SK-N-SH (cell line): ENCODE measurements at regions not wholly inside any gene's neighbourhood (a gene's known extent, or its start where the extent isn't known, plus 50 kb on each side); places are given as distances from the start of the nearest gene placed in this dataset.

ENCODE experiments used
- CTCF ChIA-PET: fragments of 300-600, 350-600 bp; formaldehyde crosslinking; extraction: SDS; loops from one replicate; lab custom pipeline; 2021; lab: Yijun Ruan, JAX
- POLR2A ChIA-PET: fragments of 350-600 bp; sonication (Branson Sonifier 250); formaldehyde crosslinking; extraction: SDS; loops from one replicate; lab custom pipeline; 2020; ENCODE audit warnings: antibody characterized with exemption, inconsistent platforms; lab: Yijun Ruan, JAX
- DNase-seq: peaks from one replicate; pipeline ENCODE4 v3.0.0; 2012
- H2AFZ ChIP-seq: fragments of 200-600 bp; sonication (generic); 2 replicates; pipeline ENCODE4 v1.8.1; 2016; ENCODE audit warnings: antibody characterized with exemption, mild to moderate bottlenecking, low read depth
- H3F3A ChIP-seq: fragments of 200-600 bp; sonication (generic); replicated peaks from 2 replicates; pipeline ENCODE3; 2016; ENCODE audit warnings: antibody characterized with exemption, mild to moderate bottlenecking; ENCODE audit not compliant: insufficient read depth
- H3K27ac ChIP-seq, 2 experiments: fragments of 200-500 bp in 1 of 2; fragments of 200-600 bp in 1 of 2; sonication (Bioruptor generic) in 1 of 2; sonication (generic), shearing (Covaris generic) in 1 of 2; 2 replicates each; pipeline versions ENCODE4 v1.5.1 to v1.6.1; 2014 to 2016; ENCODE audit warnings: low read depth in 2 of 2, inconsistent platforms in 1 of 2, low read length in 1 of 2, mild to moderate bottlenecking in 1 of 2, mixed read lengths in 1 of 2
- H3K27me3 ChIP-seq: fragments of 200-600 bp; sonication (generic), shearing (Covaris generic); 2 replicates; pipeline ENCODE4 v1.6.1; 2016; ENCODE audit warnings: mixed run types; ENCODE audit not compliant: insufficient read depth
- H3K36me3 ChIP-seq, 2 experiments: fragments of 200-500 bp in 1 of 2; fragments of 200-600 bp in 1 of 2; sonication (Bioruptor generic) in 1 of 2; sonication (generic) in 1 of 2; replicated peaks in 1 of 2; 2 replicates each; pipeline versions ENCODE3 to v1.5.1; 2014 to 2016; ENCODE audit warnings: low read length in 1 of 2, mild to moderate bottlenecking in 1 of 2; ENCODE audit not compliant: insufficient read depth in 2 of 2, control insufficient read depth in 1 of 2
- H3K4me1 ChIP-seq, 2 experiments: fragments of 200-500 bp in 1 of 2; fragments of 200-600 bp in 1 of 2; sonication (Bioruptor generic) in 1 of 2; sonication (generic), shearing (Covaris generic) in 1 of 2; 2 replicates each; pipeline versions ENCODE4 v1.5.1 to v1.6.1; 2014 to 2016; ENCODE audit warnings: low read depth in 1 of 2, low read length in 1 of 2, mixed run types in 1 of 2; ENCODE audit not compliant: insufficient read depth in 2 of 2, control insufficient read depth in 1 of 2
- H3K4me2 ChIP-seq: fragments of 200-600 bp; sonication (generic), shearing (Covaris generic); 2 replicates; pipeline ENCODE4 v1.6.1; 2017; ENCODE audit warnings: mixed run types
- H3K4me3 ChIP-seq, 2 experiments: fragments of 200-500 bp in 1 of 2; fragments of 200-600 bp in 1 of 2; sonication (Bioruptor generic) in 1 of 2; sonication (generic), shearing (Covaris generic) in 1 of 2; 2 replicates each; pipeline versions ENCODE4 v1.5.1 to v1.8.1; 2014 to 2016; ENCODE audit warnings: low read depth in 2 of 2, inconsistent platforms in 1 of 2, low read length in 1 of 2, mild to moderate bottlenecking in 1 of 2, mixed read lengths in 1 of 2, moderate library complexity in 1 of 2
- H3K79me2 ChIP-seq: fragments of 200-600 bp; sonication (generic); 2 replicates; pipeline ENCODE4 v1.8.1; 2017; ENCODE audit warnings: mild to moderate bottlenecking; ENCODE audit not compliant: insufficient read depth
- H3K9ac ChIP-seq: fragments of 200-600 bp; sonication (generic); 2 replicates; pipeline ENCODE4 v1.6.1; 2017; ENCODE audit warnings: mixed run types
- H3K9me2 ChIP-seq: fragments of 200-600 bp; sonication (generic); 2 replicates; pipeline ENCODE4 v1.6.1; 2017; ENCODE audit warnings: mixed run types
- H3K9me3 ChIP-seq: fragments of 200-600 bp; sonication (generic); 2 replicates; pipeline ENCODE4 v1.6.1; 2017; ENCODE audit warnings: mixed run types, mild to moderate bottlenecking, moderate library complexity
- H4K20me1 ChIP-seq: fragments of 200-600 bp; sonication (generic); 2 replicates; pipeline ENCODE4 v1.6.1; 2017; ENCODE audit warnings: mild to moderate bottlenecking, mixed run types; ENCODE audit not compliant: insufficient read depth
- CHD2 ChIP-seq: fragments of 150-350 bp; IDR thresholded peaks from 2 replicates; pipeline ENCODE4 v1.6.1; 2018; ENCODE audit warnings: low read length; ENCODE audit not compliant: partially characterized antibody
- ELF1 ChIP-seq: IDR thresholded peaks from 2 replicates; pipeline ENCODE4 v1.4.0; 2012
- FOXJ3 ChIP-seq: sonication (generic); formaldehyde crosslinking; IDR thresholded peaks from 2 replicates; pipeline ENCODE4 v1.5.1; 2020; ENCODE audit warnings: mild to moderate bottlenecking, missing genetic modification reagents
- GABPA ChIP-seq: IDR thresholded peaks from 2 replicates; pipeline ENCODE4 v1.4.0; 2012; ENCODE audit warnings: low read depth, mild to moderate bottlenecking
- GATA2 ChIP-seq: sonication (generic); formaldehyde crosslinking; IDR thresholded peaks from 2 replicates; pipeline ENCODE4 v1.5.0; 2020; ENCODE audit warnings: mild to moderate bottlenecking, missing genetic modification reagents
- NFIC ChIP-seq: IDR thresholded peaks from 2 replicates; pipeline ENCODE4 v1.4.0; 2012; ENCODE audit warnings: borderline replicate concordance
- NRF1 ChIP-seq: IDR thresholded peaks from 2 replicates; pipeline ENCODE4 v1.6.1; 2012; ENCODE audit warnings: low read depth, mild to moderate bottlenecking, low read length
- POLR2AphosphoS5 ChIP-seq: IDR thresholded peaks from 2 replicates; pipeline ENCODE4 v1.6.1; 2012; ENCODE audit warnings: low read depth, low read length
- RAD21 ChIP-seq: IDR thresholded peaks from 2 replicates; pipeline ENCODE4 v1.6.1; 2012; ENCODE audit warnings: mild to moderate bottlenecking, low read length
- REST ChIP-seq: IDR thresholded peaks from 2 replicates; pipeline ENCODE4 v1.6.1; 2012; ENCODE audit warnings: mild to moderate bottlenecking, low read depth, low read length, moderate library complexity
- RFX5 ChIP-seq: IDR thresholded peaks from 2 replicates; pipeline ENCODE4 v1.6.1; 2012; ENCODE audit warnings: mild to moderate bottlenecking, improper control_type of control experiment, low read length
- RXRA ChIP-seq: IDR thresholded peaks from 2 replicates; pipeline ENCODE4 v1.4.0; 2012; ENCODE audit warnings: low read depth, mild to moderate bottlenecking, borderline replicate concordance
- SIN3A ChIP-seq: IDR thresholded peaks from 2 replicates; pipeline ENCODE4 v1.6.1; 2012; ENCODE audit warnings: low read depth, mild to moderate bottlenecking, low read length, moderate library complexity, borderline replicate concordance
- SMC3 ChIP-seq: IDR thresholded peaks from 2 replicates; pipeline ENCODE4 v1.6.1; 2012; ENCODE audit warnings: low read depth, low read length, improper control_type of control experiment
- TCF12 ChIP-seq: IDR thresholded peaks from 2 replicates; pipeline ENCODE4 v1.4.0; 2012
- USF1 ChIP-seq: IDR thresholded peaks from 2 replicates; pipeline ENCODE4 v1.4.0; 2012; ENCODE audit warnings: low read depth, borderline replicate concordance
- YY1 ChIP-seq: IDR thresholded peaks from 2 replicates; pipeline ENCODE4 v1.4.0; 2012; ENCODE audit warnings: low read depth, mild to moderate bottlenecking
- ZBTB33 ChIP-seq: IDR thresholded peaks from 2 replicates; pipeline ENCODE4 v1.4.0; 2012; ENCODE audit warnings: low read depth, borderline replicate concordance
- WGBS: methylation state at CpG from one replicate; pipeline ENCODE4 v1.1.6; 2017; ENCODE audit warnings: low lambda C conversion rate; 5-methylcytosine and 5-hydroxymethylcytosine counted together

GRCh38 chr3:25226747-25227146 is 201.3 kb upstream of the RARB start:
- no peak for DNase-seq
- no peak overlapping the region for H2AFZ ChIP-seq
- no peaks in the 10 kb centered on the region for H4K20me1 ChIP-seq
- ChIA-PET CTCF (no interaction called here), POLR2A (no interaction called here)
- H3K27ac ChIP-seq: no peak overlapping the region
- no peak overlapping the region for H3K9ac ChIP-seq
- no peak overlapping the region for H3K4me2 ChIP-seq
- H3F3A ChIP-seq: no peaks in the 10 kb centered on the region
- WGBS: 38% methylated on average over 1 of the region's 1 CpG
- no peak for TF ChIP-seq NFIC
- TF ChIP-seq RAD21: no peak
- TF ChIP-seq GATA2 (CRISPR knock-in tag): no peak
- no peak for TF ChIP-seq USF1
- TF ChIP-seq YY1: no peak
- no peak for TF ChIP-seq ZBTB33
- TF ChIP-seq REST: no peak
- no peak for TF ChIP-seq FOXJ3
- no peak for TF ChIP-seq NRF1
- TF ChIP-seq CHD2: no peak
- no peak for TF ChIP-seq GABPA
- TF ChIP-seq TCF12: no peak
- no peak for TF ChIP-seq ELF1
- no peak for TF ChIP-seq RFX5
- no peak for TF ChIP-seq RXRA
- no peak for TF ChIP-seq POLR2AphosphoS5
- no peak for TF ChIP-seq SIN3A
- no peak for TF ChIP-seq SMC3
- TF ChIP-seq, all 33 proteins: peak for 0
- Histone ChIP-seq H3K4me3 (no peak overlapping the region), H3K79me2 (no peaks in the 10 kb centered on the region), H3K9me3 (no peaks in the 10 kb centered on the region), H3K4me1 (no peaks in the 10 kb centered on the region), H3K36me3 (no peaks in the 10 kb centered on the region), H3K9me2 (no peaks in the 10 kb centered on the region), H3K27me3 (no peaks in the 10 kb centered on the region)
